ENCODE measurements at regions not wholly inside any gene's neighbourhood (a gene's known extent, or its start where the extent isn't known, plus 50 kb on each side); places are given as distances from the start of the nearest gene placed in this dataset.

DNA sequence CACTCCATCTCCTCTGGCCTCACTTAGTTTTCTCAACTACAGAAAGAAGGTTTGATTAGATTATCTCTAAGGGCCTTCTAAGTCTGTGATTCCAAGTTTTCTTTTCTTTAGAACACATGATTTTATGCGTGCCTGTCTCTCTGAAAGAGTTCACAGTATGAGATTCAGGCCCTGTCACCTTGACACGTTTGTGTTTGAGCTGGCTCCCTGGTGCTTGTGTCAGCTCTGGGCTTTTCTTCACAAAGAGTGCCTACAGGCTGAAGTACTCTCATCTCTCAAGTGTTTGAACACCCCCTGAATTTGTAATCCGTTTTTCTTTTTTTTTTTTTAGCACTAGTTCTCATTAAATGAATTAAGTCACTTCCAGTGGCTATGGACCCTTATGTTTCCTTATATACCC is 306.9 kb upstream of the C9orf72 start:
- H3K4me3 Mint-ChIP-seq = no peak overlapping the region
- no peak for ATAC-seq

DNA sequence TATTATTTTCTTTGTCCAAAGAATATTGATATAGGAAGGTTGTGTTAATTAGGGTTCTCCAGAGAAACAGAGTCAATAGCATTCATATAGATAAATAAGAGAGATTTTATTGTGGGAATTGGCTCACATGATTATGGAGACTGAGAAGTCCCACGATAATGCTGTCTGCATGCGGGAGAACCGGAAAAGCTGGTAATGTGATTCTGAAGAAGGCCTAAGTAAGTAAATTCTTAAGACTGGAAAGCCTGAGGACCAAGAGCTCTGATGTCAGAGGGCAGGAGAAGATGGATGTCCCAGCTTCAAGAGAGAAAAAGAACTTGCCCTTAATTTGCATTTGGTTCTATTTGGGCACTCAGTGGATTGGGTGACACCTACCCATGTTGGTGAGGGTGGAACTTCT is 307.4 kb upstream of the C9orf72 start:
- Mint-ChIP-seq H3K4me3 (no peak overlapping the region), H3K27me3 (ENCODE audit: low read depth) (no peaks in the 10 kb centered on the region), H3K4me1 (ENCODE audit: low read depth) (no peaks in the 10 kb centered on the region), H3K9me3 (no peaks in the 10 kb centered on the region), H3K36me3 (ENCODE audit: insufficient read depth) (no peaks in the 10 kb centered on the region)
- no peak for ATAC-seq
- DNase-seq = no peak

More for the DNA sequence above, 306.9 kb upstream of the C9orf72 start:
- Mint-ChIP-seq H3K27me3 (ENCODE audit: low read depth) (no peaks in the 10 kb centered on the region), H3K36me3 (ENCODE audit: insufficient read depth) (no peaks in the 10 kb centered on the region), H3K9me3 (no peaks in the 10 kb centered on the region), H3K4me1 (ENCODE audit: low read depth) (no peaks in the 10 kb centered on the region)
- DNase-seq = no peak

- H3K36me3 Mint-ChIP-seq (ENCODE audit: insufficient read depth) = no peaks in the 10 kb centered on the region
- H3K4me3 Mint-ChIP-seq = no peak overlapping the region
- peaks cover 4% of the 10 kb centered on the region for H3K9me3 Mint-ChIP-seq
- no peaks in the 10 kb centered on the region for H3K4me1 Mint-ChIP-seq (ENCODE audit: low read depth)
- DNase-seq = no peak
- H3K27me3 Mint-ChIP-seq (ENCODE audit: low read depth) = peaks cover 3% of the 10 kb centered on the region
- ATAC-seq = no peak
Observed at GRCh38 chr9:27888661-27889295, 315.5 kb upstream of the C9orf72 start.

- H3K9me3 Mint-ChIP-seq = no peaks in the 10 kb centered on the region
- ATAC-seq (no peak), DNase-seq (no peak)
- H3K27me3 Mint-ChIP-seq (ENCODE audit: low read depth) = no peaks in the 10 kb centered on the region
- H3K4me3 Mint-ChIP-seq = no peak overlapping the region
- H3K36me3 Mint-ChIP-seq (ENCODE audit: insufficient read depth) = no peaks in the 10 kb centered on the region
- no peaks in the 10 kb centered on the region for H3K4me1 Mint-ChIP-seq (ENCODE audit: low read depth)
Observed at GRCh38 chr9:27924502-27924901, 351.2 kb upstream of the C9orf72 start.

DNA sequence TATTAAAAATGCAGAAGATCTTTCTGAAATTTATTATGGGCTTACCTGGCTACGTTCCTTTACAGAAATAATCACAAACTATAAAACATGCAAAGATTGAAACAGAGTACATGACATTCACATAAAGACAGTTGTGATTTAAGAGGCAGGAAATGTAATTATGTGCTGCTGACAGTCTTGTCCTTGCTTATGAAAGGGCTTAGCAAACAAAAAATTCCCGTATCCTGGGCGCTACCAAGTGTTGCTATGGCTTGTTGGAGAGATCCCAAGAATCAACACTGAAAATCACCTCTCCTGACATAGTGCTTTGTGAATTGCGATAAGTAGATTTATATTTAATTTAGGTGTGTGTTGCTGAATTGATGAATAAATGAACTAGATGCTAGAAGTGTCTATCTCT is 352.5 kb upstream of the C9orf72 start:
- Mint-ChIP-seq H3K36me3 (ENCODE audit: insufficient read depth) (no peaks in the 10 kb centered on the region), H3K4me3 (no peak overlapping the region), H3K9me3 (no peaks in the 10 kb centered on the region), H3K27me3 (ENCODE audit: low read depth) (no peaks in the 10 kb centered on the region), H3K4me1 (ENCODE audit: low read depth) (no peaks in the 10 kb centered on the region)
- DNase-seq (no peak), ATAC-seq (no peak)

GRCh38 chr9:27929841-27930240 is 356.6 kb upstream of the C9orf72 start:
- Mint-ChIP-seq H3K9me3 (no peaks in the 10 kb centered on the region), H3K27me3 (ENCODE audit: low read depth) (no peaks in the 10 kb centered on the region), H3K36me3 (ENCODE audit: insufficient read depth) (no peaks in the 10 kb centered on the region), H3K4me1 (ENCODE audit: low read depth) (no peaks in the 10 kb centered on the region), H3K4me3 (no peak overlapping the region)
- no peak for DNase-seq
- ATAC-seq = no peak

DNA sequence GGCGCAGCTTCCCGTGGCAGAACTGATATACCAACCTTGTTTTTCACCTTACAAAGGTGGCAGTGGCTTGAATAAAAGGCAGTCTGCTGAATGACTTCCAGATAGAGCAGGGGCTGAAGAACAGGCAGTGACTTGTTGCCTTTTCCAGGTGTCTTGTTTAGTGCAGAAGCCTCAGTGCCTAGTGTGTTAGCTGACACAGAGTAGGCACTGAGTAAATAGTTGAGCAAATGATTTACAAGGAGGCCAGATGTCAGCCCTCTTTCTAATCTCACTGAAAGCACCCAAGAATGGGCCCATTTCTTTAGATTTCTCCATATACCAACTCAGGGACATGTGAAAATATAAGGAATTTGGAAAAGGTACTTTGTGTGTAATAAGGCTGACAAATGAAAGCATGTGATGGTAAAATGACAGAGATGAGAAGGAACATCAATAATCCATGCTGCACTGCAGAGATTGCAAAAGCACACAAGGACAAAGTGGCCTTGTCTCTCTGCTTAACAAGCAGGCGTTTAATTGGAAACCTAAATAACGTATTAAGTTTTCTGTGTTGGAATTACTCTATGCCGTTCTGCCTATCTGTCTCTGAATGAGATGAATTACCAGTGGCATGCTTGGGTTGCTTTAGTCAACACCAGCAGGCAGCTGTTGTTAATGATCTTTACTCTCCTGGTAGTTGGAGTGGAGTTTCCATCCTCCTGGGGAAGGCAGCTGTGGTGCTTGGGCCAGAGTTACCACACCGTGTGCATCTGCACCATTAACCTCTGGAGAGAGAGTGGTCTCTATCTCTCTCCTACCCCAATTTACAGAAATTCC is 360.1 kb upstream of the C9orf72 start:
- no peak for DNase-seq
- Mint-ChIP-seq H3K27me3 (ENCODE audit: low read depth) (no peaks in the 10 kb centered on the region), H3K9me3 (no peaks in the 10 kb centered on the region), H3K4me1 (ENCODE audit: low read depth) (no peaks in the 10 kb centered on the region), H3K4me3 (no peak overlapping the region), H3K36me3 (ENCODE audit: insufficient read depth) (no peaks in the 10 kb centered on the region)
- ATAC-seq = no peak

- Mint-ChIP-seq H3K4me1 (ENCODE audit: low read depth) (no peaks in the 10 kb centered on the region), H3K4me3 (no peak overlapping the region), H3K27me3 (ENCODE audit: low read depth) (no peaks in the 10 kb centered on the region), H3K36me3 (ENCODE audit: insufficient read depth) (no peaks in the 10 kb centered on the region), H3K9me3 (no peaks in the 10 kb centered on the region)
- DNase-seq (no peak), ATAC-seq (no peak)
Observed at GRCh38 chr9:27934471-27934870, 361.2 kb upstream of the C9orf72 start.

DNA sequence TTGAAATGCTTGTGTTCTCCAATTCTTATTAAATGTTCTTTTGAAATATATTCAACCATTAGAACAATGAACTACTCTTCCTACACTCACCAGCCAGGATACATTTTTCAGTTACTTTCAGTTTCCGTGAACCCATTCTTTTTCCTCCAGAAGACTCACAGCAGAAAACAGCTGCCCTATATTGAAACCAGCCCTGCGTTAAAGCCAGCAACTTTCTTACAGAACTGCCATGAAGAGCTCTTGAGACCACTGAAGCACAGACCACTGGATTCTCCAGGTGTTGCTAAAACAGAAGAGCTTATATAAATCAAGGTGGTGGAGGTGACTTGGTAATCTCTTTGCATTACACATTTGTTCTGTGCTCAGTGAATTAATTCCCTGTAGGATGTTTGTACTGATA is 365.9 kb upstream of the C9orf72 start:
- DNase-seq (no peak), ATAC-seq (no peak)
- Mint-ChIP-seq H3K9me3 (no peaks in the 10 kb centered on the region), H3K27me3 (ENCODE audit: low read depth) (no peaks in the 10 kb centered on the region), H3K4me1 (ENCODE audit: low read depth) (no peaks in the 10 kb centered on the region), H3K36me3 (ENCODE audit: insufficient read depth) (no peaks in the 10 kb centered on the region), H3K4me3 (no peak overlapping the region)

- Mint-ChIP-seq H3K4me1 (ENCODE audit: low read depth) (no peaks in the 10 kb centered on the region), H3K9me3 (peaks cover under 1% of the 10 kb centered on the region), H3K27me3 (ENCODE audit: low read depth) (no peaks in the 10 kb centered on the region)
Observed at GRCh38 chr9:27940535-27940934, 367.3 kb upstream of the C9orf72 start.

DNA sequence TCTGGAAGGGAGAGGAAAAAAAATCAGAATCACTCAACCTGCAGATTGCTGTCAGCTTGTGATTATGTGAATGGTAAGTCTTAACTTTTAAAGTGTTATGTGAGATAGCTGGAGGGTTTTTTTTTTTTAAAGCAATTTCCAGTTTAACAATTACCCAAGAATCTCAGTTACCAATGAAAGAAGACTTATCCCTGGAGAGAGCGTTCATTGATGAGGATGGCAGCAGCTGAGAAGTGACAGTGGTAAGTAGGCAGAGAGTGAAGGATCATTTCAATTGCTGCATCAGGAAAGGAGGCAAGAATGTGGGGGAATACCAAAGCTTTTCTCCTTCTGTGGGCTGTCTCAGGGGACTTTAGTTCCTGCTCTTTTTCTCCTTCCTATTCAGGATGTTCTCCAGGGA is 370.2 kb upstream of the C9orf72 start:
- no peaks in the 10 kb centered on the region for H3K27me3 Mint-ChIP-seq (ENCODE audit: low read depth)
- DNase-seq = no peak
- no peak overlapping the region for H3K4me3 Mint-ChIP-seq
- no peaks in the 10 kb centered on the region for H3K4me1 Mint-ChIP-seq (ENCODE audit: low read depth)
- peaks cover 4% of the 10 kb centered on the region for H3K9me3 Mint-ChIP-seq
- ATAC-seq = no peak
- no peaks in the 10 kb centered on the region for H3K36me3 Mint-ChIP-seq (ENCODE audit: insufficient read depth)

More at GRCh38 chr9:27940535-27940934, 367.3 kb upstream of the C9orf72 start:
- no peak for DNase-seq
- ATAC-seq = no peak
- H3K4me3 Mint-ChIP-seq = no peak overlapping the region
- H3K36me3 Mint-ChIP-seq (ENCODE audit: insufficient read depth) = no peaks in the 10 kb centered on the region

DNA sequence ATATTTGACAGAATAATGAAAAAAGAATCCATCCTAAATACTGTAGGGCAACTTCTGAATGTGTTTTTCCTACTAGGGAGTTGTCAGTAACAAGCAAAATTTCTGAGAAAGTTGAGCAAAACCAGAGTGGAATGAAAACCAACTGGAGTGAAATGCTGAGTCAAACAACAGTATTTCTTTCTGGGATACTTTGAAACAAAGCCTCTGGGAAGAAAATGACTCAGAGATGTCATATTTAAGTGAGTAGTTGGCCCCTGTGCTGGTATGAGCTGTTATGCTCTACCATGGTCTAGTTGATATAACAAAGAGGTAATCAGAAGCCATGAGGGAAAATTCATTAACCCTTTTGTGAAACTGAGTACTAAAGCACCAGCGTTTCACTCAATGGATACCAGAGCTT is 372.1 kb upstream of the C9orf72 start:
- H3K27me3 Mint-ChIP-seq (ENCODE audit: low read depth) = no peaks in the 10 kb centered on the region
- H3K4me1 Mint-ChIP-seq (ENCODE audit: low read depth) = no peaks in the 10 kb centered on the region
- no peaks in the 10 kb centered on the region for H3K36me3 Mint-ChIP-seq (ENCODE audit: insufficient read depth)
- H3K4me3 Mint-ChIP-seq = no peak overlapping the region
- peaks cover 4% of the 10 kb centered on the region for H3K9me3 Mint-ChIP-seq
- no peak for ATAC-seq
- no peak for DNase-seq

DNA sequence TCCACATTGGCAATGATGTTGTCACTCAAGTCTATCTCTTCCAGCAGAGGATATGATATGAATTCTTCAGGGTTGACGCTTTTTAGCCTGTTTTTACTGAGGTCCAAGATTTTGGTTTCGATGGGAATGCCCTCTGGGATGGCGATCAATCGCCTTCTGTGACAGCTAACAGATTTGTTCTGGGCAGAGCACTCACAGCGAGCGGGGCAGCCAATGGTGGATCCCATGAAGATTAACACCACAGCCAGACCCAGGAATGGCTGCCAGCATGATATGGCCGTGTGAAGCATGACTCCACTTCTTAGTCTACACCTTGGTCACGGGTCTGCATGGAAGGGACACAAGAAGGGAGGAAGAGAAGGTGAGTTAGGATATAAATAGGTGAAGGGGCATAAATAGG is 377.1 kb upstream of the C9orf72 start:
- ATAC-seq = no peak
- Mint-ChIP-seq H3K4me1 (ENCODE audit: low read depth) (no peaks in the 10 kb centered on the region), H3K36me3 (ENCODE audit: insufficient read depth) (no peaks in the 10 kb centered on the region), H3K27me3 (ENCODE audit: low read depth) (no peaks in the 10 kb centered on the region), H3K4me3 (no peak overlapping the region), H3K9me3 (peaks cover 4% of the 10 kb centered on the region)
- DNase-seq = no peak

DNA sequence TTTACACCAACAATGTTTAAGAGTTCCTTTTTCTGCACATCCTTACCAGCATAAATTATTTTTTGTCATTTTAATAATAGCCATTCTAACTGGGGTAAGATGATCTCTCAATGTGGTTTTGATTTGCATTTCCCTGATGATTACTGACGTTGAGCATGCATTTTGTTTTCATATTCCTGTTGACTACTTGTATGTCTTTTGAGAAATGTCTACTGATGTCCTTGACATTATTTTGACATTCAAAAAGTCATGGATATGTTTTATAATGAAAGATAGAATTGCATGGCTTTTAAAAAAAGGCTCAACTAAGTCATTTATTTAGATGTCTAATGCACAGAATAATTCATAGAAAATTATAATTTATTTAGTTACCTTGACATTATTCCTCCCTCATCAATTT is 381.6 kb upstream of the C9orf72 start:
- Mint-ChIP-seq H3K4me3 (no peak overlapping the region), H3K27me3 (ENCODE audit: low read depth) (no peaks in the 10 kb centered on the region), H3K36me3 (ENCODE audit: insufficient read depth) (no peaks in the 10 kb centered on the region), H3K9me3 (no peaks in the 10 kb centered on the region), H3K4me1 (ENCODE audit: low read depth) (no peaks in the 10 kb centered on the region)
- DNase-seq = no peak
- ATAC-seq = no peak

GRCh38 chr9:27963836-27964235 is 390.6 kb upstream of the C9orf72 start:
- Mint-ChIP-seq H3K4me1 (ENCODE audit: low read depth) (no peaks in the 10 kb centered on the region), H3K36me3 (ENCODE audit: insufficient read depth) (no peaks in the 10 kb centered on the region), H3K9me3 (no peaks in the 10 kb centered on the region), H3K4me3 (no peak overlapping the region), H3K27me3 (ENCODE audit: low read depth) (no peaks in the 10 kb centered on the region)
- DNase-seq (no peak), ATAC-seq (no peak)

All from activated T-cell treated with anti-CD3 and anti-CD28 coated beads, Interleukin-2, amount 50 U/mL, for 4 hours (primary cell).